ENCODE measurements at regions not wholly inside any gene's neighbourhood (a gene's known extent, or its start where the extent isn't known, plus 50 kb on each side); places are given as distances from the start of the nearest gene placed in this dataset.

DNA sequence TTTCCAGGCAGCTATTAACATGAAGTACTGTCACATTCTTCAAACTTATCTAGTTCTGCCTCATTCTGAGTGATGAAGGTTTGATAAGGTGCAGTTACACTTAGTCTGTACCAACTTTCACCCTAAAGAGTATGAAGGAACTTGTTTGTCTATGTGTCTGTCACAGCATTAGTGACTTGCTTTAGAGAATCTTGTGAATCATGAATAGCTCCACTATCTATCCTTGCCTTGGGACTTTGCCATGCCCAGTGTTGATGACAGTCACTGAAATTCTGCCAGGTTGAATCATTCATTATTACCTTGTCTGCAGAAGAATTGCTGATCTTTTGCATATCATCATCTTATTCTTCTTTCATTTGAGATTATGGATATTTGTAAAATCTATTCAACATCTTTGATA lies 50.9 kb upstream of the A1CF start:
- Histone ChIP-seq H2AK5ac (ENCODE audit: low read length) (no peak overlapping the region), H3K4me3 (ENCODE audit: low read length) (no peak overlapping the region), H3K36me3 (ENCODE audit: control insufficient read depth, insufficient read depth, low read length) (no peaks in the 10 kb centered on the region), H3K79me1 (ENCODE audit: low read length) (no peaks in the 10 kb centered on the region), H3K56ac (ENCODE audit: low read length) (no peak overlapping the region), H3K23ac (ENCODE audit: low read length) (no peak overlapping the region), H4K5ac (ENCODE audit: low read length) (no peak overlapping the region), H3K4me2 (ENCODE audit: low read length) (no peak overlapping the region), H3K79me2 (ENCODE audit: control insufficient read depth, insufficient read depth, low read length) (no peaks in the 10 kb centered on the region), H3K27ac (ENCODE audit: low read depth, low read length) (no peak overlapping the region), H3K9ac (ENCODE audit: low read length) (no peak overlapping the region), H3K4me1 (ENCODE audit: control insufficient read depth, low read depth, low read length) (no peaks in the 10 kb centered on the region), H2BK5ac (ENCODE audit: low read length) (no peak overlapping the region), H3K18ac (ENCODE audit: low read length) (no peak overlapping the region), H4K8ac (ENCODE audit: low read depth, low read length) (no peak overlapping the region), H3K27me3 (ENCODE audit: insufficient read depth, low read length, poor library complexity) (no peaks in the 10 kb centered on the region), H2BK120ac (ENCODE audit: low read depth, low read length) (no peak overlapping the region), H2BK15ac (replicated peaks; ENCODE audit: low read depth) (no peak overlapping the region), H3K4ac (ENCODE audit: low read depth, low read length) (no peak overlapping the region)
- no peak for DNase-seq

DNA sequence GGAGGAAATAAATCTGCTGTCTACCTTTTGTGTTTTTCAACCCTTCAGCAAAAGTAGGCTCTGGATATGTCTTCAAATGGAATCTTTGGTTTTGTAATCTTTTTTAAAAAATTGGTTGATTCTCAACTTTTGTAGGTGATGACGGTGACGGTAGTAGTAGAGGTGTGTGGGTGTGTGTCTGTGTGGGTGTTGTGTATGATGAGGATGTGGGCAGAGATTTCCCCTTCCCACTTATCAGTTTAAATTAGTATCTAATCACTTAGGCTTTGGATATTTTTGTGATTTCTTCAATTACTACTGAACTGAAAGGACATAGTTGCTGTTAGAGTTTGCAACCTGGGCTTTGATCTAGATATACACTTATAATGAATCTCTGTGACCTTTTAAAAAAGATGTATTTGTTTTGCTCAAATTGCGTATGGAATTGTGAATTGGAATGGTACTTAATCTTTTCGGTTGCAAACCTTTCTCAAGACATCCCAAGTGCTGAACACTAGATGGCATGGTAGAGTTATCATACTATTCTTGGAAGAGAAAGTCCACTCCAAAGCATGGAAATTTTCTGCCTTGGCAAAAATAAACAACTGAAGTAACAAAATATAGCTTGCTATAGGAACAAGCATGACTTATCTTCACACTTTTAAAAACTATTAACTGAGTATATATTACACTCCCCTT lies 51.9 kb upstream of the A1CF start:
- 100% methylated on average over 2 of the region's 4 CpGs for WGBS (ENCODE audit: extremely low coverage, insufficient coverage, low lambda C conversion rate)

DNA sequence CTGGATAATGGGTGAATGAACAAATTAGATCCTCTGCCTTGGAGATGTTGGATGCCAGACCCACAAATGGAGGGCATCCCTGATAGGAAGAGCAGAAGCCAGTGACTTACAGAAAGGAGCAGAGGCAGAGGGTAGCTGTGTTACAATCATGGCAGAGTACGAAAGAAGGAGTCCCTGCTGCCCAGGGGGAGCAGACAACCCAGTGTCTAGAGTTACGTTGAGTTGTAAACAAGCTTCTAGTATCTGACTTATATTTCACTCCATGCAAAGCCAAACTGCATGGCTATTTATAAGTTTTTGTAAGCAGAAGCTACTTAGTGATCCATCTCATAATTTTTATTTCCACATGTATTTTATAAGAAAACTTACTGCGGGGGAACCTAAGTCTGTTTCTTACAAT lies 56.2 kb upstream of the A1CF start:
- H3K18ac ChIP-seq (ENCODE audit: low read length): no peak overlapping the region
- H2BK5ac ChIP-seq (ENCODE audit: low read length): no peak overlapping the region
- H3K23ac ChIP-seq (ENCODE audit: low read length): no peak overlapping the region
- H4K8ac ChIP-seq (ENCODE audit: low read depth, low read length): no peak overlapping the region
- WGBS (ENCODE audit: extremely low coverage, insufficient coverage, low lambda C conversion rate): no CpG with 5 or more reads among the region's 3 CpGs
- H2BK15ac ChIP-seq (replicated peaks; ENCODE audit: low read depth): no peak overlapping the region
- no peaks in the 10 kb centered on the region for H3K79me2 ChIP-seq (ENCODE audit: control insufficient read depth, insufficient read depth, low read length)
- H3K27ac ChIP-seq (ENCODE audit: low read depth, low read length): no peak overlapping the region
- H3K27me3 ChIP-seq (ENCODE audit: insufficient read depth, low read length, poor library complexity): no peaks in the 10 kb centered on the region
- DNase-seq: no peak
- no peak overlapping the region for H2BK120ac ChIP-seq (ENCODE audit: low read depth, low read length)
- no peak overlapping the region for H3K4me3 ChIP-seq (ENCODE audit: low read length)
- H4K5ac ChIP-seq (ENCODE audit: low read length): no peak overlapping the region
- H3K36me3 ChIP-seq (ENCODE audit: control insufficient read depth, insufficient read depth, low read length): no peaks in the 10 kb centered on the region
- no peak overlapping the region for H3K4ac ChIP-seq (ENCODE audit: low read depth, low read length)
- no peak overlapping the region for H2AK5ac ChIP-seq (ENCODE audit: low read length)
- H3K56ac ChIP-seq (ENCODE audit: low read length): no peak overlapping the region
- no peak overlapping the region for H3K4me2 ChIP-seq (ENCODE audit: low read length)
- H3K4me1 ChIP-seq (ENCODE audit: control insufficient read depth, low read depth, low read length): no peaks in the 10 kb centered on the region
- H3K9ac ChIP-seq (ENCODE audit: low read length): no peak overlapping the region
- no peaks in the 10 kb centered on the region for H3K79me1 ChIP-seq (ENCODE audit: low read length)

More for the DNA sequence above, 51.9 kb upstream of the A1CF start:
- no peak overlapping the region for H4K8ac ChIP-seq (ENCODE audit: low read depth, low read length)
- no peaks in the 10 kb centered on the region for H3K4me1 ChIP-seq (ENCODE audit: control insufficient read depth, low read depth, low read length)
- H3K18ac ChIP-seq (ENCODE audit: low read length): no peak overlapping the region
- no peak overlapping the region for H3K4me2 ChIP-seq (ENCODE audit: low read length)
- no peak overlapping the region for H3K4ac ChIP-seq (ENCODE audit: low read depth, low read length)
- H2BK120ac ChIP-seq (ENCODE audit: low read depth, low read length): no peak overlapping the region
- peak; percentile 53 for DNase-seq
- H3K79me1 ChIP-seq (ENCODE audit: low read length): no peaks in the 10 kb centered on the region
- H3K27me3 ChIP-seq (ENCODE audit: insufficient read depth, low read length, poor library complexity): no peaks in the 10 kb centered on the region
- H3K9ac ChIP-seq (ENCODE audit: low read length): no peak overlapping the region
- no peaks in the 10 kb centered on the region for H3K36me3 ChIP-seq (ENCODE audit: control insufficient read depth, insufficient read depth, low read length)
- H2AK5ac ChIP-seq (ENCODE audit: low read length): no peak overlapping the region
- H4K5ac ChIP-seq (ENCODE audit: low read length): no peak overlapping the region
- H2BK15ac ChIP-seq (replicated peaks; ENCODE audit: low read depth): no peak overlapping the region
- H3K79me2 ChIP-seq (ENCODE audit: control insufficient read depth, insufficient read depth, low read length): no peaks in the 10 kb centered on the region
- no peak overlapping the region for H2BK5ac ChIP-seq (ENCODE audit: low read length)
- H3K23ac ChIP-seq (ENCODE audit: low read length): no peak overlapping the region
- no peak overlapping the region for H3K4me3 ChIP-seq (ENCODE audit: low read length)
- H3K27ac ChIP-seq (ENCODE audit: low read depth, low read length): no peak overlapping the region
- H3K56ac ChIP-seq (ENCODE audit: low read length): no peak overlapping the region

DNA sequence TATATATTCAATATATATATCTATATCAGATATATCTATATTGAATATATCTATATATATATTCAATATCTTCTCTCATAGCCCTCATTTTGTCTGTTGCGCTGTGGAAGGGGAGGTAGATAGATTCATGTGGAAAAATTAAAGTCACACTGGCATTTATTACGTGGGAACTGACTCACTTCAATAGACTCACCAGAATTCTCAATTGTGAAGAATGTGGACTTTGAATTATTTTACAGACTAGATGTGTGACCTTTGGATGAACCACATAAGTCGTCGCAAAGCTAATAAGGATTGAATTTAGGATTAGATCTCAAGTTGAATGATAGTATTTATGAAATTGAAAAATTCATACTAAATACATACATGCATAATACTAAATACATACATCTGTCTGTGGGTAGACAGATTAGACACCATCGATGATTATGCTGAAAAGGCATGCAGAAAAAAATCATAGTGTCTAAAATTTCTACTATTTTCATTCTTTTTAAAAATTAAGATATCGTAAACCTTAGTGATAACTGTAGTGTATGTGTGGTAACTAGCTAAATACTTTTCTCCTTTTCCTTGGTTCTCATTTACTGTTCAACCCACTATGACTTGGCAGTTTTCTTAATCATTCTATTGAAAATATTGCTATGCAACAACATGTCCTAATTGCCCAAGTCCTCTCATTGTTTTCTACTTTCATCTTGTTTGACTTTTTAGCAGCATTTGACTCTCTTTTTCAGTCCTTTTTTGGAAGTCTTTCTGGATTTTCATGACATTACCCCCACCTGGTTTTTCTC lies 61.8 kb upstream of the A1CF start:
- Histone ChIP-seq H3K4ac (ENCODE audit: low read depth, low read length) (no peak overlapping the region), H3K79me2 (ENCODE audit: control insufficient read depth, insufficient read depth, low read length) (no peaks in the 10 kb centered on the region), H3K4me3 (ENCODE audit: low read length) (no peak overlapping the region), H3K79me1 (ENCODE audit: low read length) (no peaks in the 10 kb centered on the region), H3K27me3 (ENCODE audit: insufficient read depth, low read length, poor library complexity) (no peaks in the 10 kb centered on the region), H3K36me3 (ENCODE audit: control insufficient read depth, insufficient read depth, low read length) (no peaks in the 10 kb centered on the region), H3K9ac (ENCODE audit: low read length) (no peak overlapping the region), H4K8ac (ENCODE audit: low read depth, low read length) (no peak overlapping the region), H2AK5ac (ENCODE audit: low read length) (no peak overlapping the region), H3K4me1 (ENCODE audit: control insufficient read depth, low read depth, low read length) (no peaks in the 10 kb centered on the region), H3K18ac (ENCODE audit: low read length) (no peak overlapping the region), H3K56ac (ENCODE audit: low read length) (no peak overlapping the region), H3K4me2 (ENCODE audit: low read length) (no peak overlapping the region), H2BK120ac (ENCODE audit: low read depth, low read length) (no peak overlapping the region), H3K23ac (ENCODE audit: low read length) (no peak overlapping the region), H2BK15ac (replicated peaks; ENCODE audit: low read depth) (no peak overlapping the region), H3K27ac (ENCODE audit: low read depth, low read length) (no peak overlapping the region), H2BK5ac (ENCODE audit: low read length) (no peak overlapping the region), H4K5ac (ENCODE audit: low read length) (no peak overlapping the region)
- WGBS (ENCODE audit: extremely low coverage, insufficient coverage, low lambda C conversion rate): no CpG with 5 or more reads among the region's 6 CpGs
- no peak for DNase-seq

DNA sequence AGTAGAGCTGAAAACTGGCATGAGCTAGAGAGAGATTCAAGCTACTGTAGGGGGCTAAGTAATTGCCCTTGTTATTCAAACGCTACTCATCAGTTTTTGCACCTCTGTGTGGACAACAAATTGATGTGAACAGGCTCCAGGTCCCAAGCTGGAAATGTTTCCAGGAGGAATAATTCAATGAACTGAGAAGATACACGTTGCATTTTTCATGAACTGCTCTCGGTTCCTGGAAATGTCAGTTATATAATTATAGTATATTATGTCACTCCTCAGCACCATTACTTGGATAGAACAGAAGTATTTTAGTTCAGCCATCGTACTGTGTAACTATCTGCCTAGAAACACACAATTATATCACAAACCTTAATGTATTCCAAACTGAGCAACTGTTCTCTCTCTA lies 65.9 kb upstream of the A1CF start:
- Histone ChIP-seq H3K79me1 (ENCODE audit: low read length) (no peaks in the 10 kb centered on the region), H4K5ac (ENCODE audit: low read length) (no peak overlapping the region), H3K27me3 (ENCODE audit: insufficient read depth, low read length, poor library complexity) (no peaks in the 10 kb centered on the region), H3K4me2 (ENCODE audit: low read length) (no peak overlapping the region), H3K18ac (ENCODE audit: low read length) (no peak overlapping the region), H3K79me2 (ENCODE audit: control insufficient read depth, insufficient read depth, low read length) (no peaks in the 10 kb centered on the region), H3K56ac (ENCODE audit: low read length) (no peak overlapping the region), H2BK5ac (ENCODE audit: low read length) (no peak overlapping the region), H3K36me3 (ENCODE audit: control insufficient read depth, insufficient read depth, low read length) (no peaks in the 10 kb centered on the region), H3K4me3 (ENCODE audit: low read length) (no peak overlapping the region), H2BK15ac (replicated peaks; ENCODE audit: low read depth) (no peak overlapping the region), H3K4me1 (ENCODE audit: control insufficient read depth, low read depth, low read length) (no peaks in the 10 kb centered on the region), H2AK5ac (ENCODE audit: low read length) (no peak overlapping the region), H2BK120ac (ENCODE audit: low read depth, low read length) (no peak overlapping the region), H3K23ac (ENCODE audit: low read length) (no peak overlapping the region), H3K4ac (ENCODE audit: low read depth, low read length) (no peak overlapping the region), H4K8ac (ENCODE audit: low read depth, low read length) (no peak overlapping the region), H3K9ac (ENCODE audit: low read length) (no peak overlapping the region), H3K27ac (ENCODE audit: low read depth, low read length) (no peak overlapping the region)
- DNase-seq: no peak
- no CpG with 5 or more reads among the region's 4 CpGs for WGBS (ENCODE audit: extremely low coverage, insufficient coverage, low lambda C conversion rate)

DNA sequence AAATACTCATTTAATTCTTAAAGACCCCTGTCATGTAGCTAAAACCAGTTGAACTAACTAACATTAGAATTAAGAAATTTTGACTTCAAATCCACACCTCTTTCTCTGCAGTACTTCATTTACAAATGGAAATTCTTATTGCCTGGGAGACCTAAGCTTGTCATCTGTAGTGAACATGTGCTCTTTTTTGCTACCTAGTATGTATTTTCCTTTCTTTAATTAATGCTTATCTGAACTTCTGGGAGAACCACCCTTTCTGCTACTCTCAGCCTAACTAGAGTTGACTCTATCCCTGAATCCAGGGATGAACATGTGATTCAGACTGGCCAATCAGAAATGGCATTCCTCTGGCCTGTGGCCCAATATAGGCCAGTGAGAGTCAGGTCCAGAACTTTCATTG lies 75.9 kb upstream of the A1CF start:
- no peak overlapping the region for H3K18ac ChIP-seq (ENCODE audit: low read length)

More for the DNA sequence above, 75.9 kb upstream of the A1CF start:
- no peaks in the 10 kb centered on the region for H3K79me2 ChIP-seq (ENCODE audit: control insufficient read depth, insufficient read depth, low read length)
- H3K4me2 ChIP-seq (ENCODE audit: low read length): no peak overlapping the region
- H3K27me3 ChIP-seq (ENCODE audit: insufficient read depth, low read length, poor library complexity): no peaks in the 10 kb centered on the region
- no peak overlapping the region for H3K4me3 ChIP-seq (ENCODE audit: low read length)
- no peak overlapping the region for H2BK15ac ChIP-seq (replicated peaks; ENCODE audit: low read depth)
- H3K27ac ChIP-seq (ENCODE audit: low read depth, low read length): no peak overlapping the region
- H3K36me3 ChIP-seq (ENCODE audit: control insufficient read depth, insufficient read depth, low read length): no peaks in the 10 kb centered on the region
- H3K9ac ChIP-seq (ENCODE audit: low read length): no peak overlapping the region
- H3K4me1 ChIP-seq (ENCODE audit: control insufficient read depth, low read depth, low read length): no peaks in the 10 kb centered on the region
- H3K4ac ChIP-seq (ENCODE audit: low read depth, low read length): no peak overlapping the region
- H4K5ac ChIP-seq (ENCODE audit: low read length): no peak overlapping the region
- no peak overlapping the region for H2BK120ac ChIP-seq (ENCODE audit: low read depth, low read length)
- no peak overlapping the region for H3K56ac ChIP-seq (ENCODE audit: low read length)
- no peaks in the 10 kb centered on the region for H3K79me1 ChIP-seq (ENCODE audit: low read length)
- no peak for DNase-seq
- H3K23ac ChIP-seq (ENCODE audit: low read length): no peak overlapping the region
- no peak overlapping the region for H2AK5ac ChIP-seq (ENCODE audit: low read length)
- no peak overlapping the region for H4K8ac ChIP-seq (ENCODE audit: low read depth, low read length)
- H2BK5ac ChIP-seq (ENCODE audit: low read length): no peak overlapping the region

Measured in mesendoderm (in vitro differentiated cells).